ENCODE measurements at regions not wholly inside any gene's neighbourhood (a gene's known extent, or its start where the extent isn't known, plus 50 kb on each side); places are given as distances from the start of the nearest gene placed in this dataset.

GRCh38 chr4:38422850-38423249 lies 241.1 kb upstream of the KLF3 start:
- H3K9me3 Mint-ChIP-seq (ENCODE audit: unreplicated experiment), result no peaks in the 10 kb centered on the region
- DNase-seq (ENCODE audit: low spot score), result no peak
- H3K4me1 Mint-ChIP-seq (ENCODE audit: unreplicated experiment), result peaks cover 30% of the 10 kb centered on the region
- H3K36me3 Mint-ChIP-seq (ENCODE audit: low read depth, unreplicated experiment), result peaks cover 12% of the 10 kb centered on the region
- no peak for TF ChIP-seq CTCF (IDR thresholded peaks at IDR 0.05; ENCODE audit: unreplicated experiment)
- no peak overlapping the region for H3K4me3 Mint-ChIP-seq (ENCODE audit: unreplicated experiment)
- no peaks in the 10 kb centered on the region for H3K27me3 Mint-ChIP-seq (ENCODE audit: unreplicated experiment)
- H3K27ac Mint-ChIP-seq (ENCODE audit: unreplicated experiment), result no peak overlapping the region

GRCh38 chr4:38424151-38424871 lies 239.7 kb upstream of the KLF3 start:
- TF ChIP-seq CTCF (IDR thresholded peaks at IDR 0.05; ENCODE audit: unreplicated experiment), result no peak
- H3K27ac Mint-ChIP-seq (ENCODE audit: unreplicated experiment), result peak overlapping the region; percentile 97
- peak; percentile 69 for DNase-seq (ENCODE audit: low spot score)

GRCh38 chr4:38426532-38426931 lies 237.5 kb upstream of the KLF3 start:
- no peaks in the 10 kb centered on the region for H3K27me3 Mint-ChIP-seq (ENCODE audit: unreplicated experiment)

More at GRCh38 chr4:38424151-38424871, 239.7 kb upstream of the KLF3 start:
- Mint-ChIP-seq H3K27me3 (ENCODE audit: unreplicated experiment) (no peaks in the 10 kb centered on the region), H3K36me3 (ENCODE audit: low read depth, unreplicated experiment) (peaks cover 7% of the 10 kb centered on the region), H3K9me3 (ENCODE audit: unreplicated experiment) (no peaks in the 10 kb centered on the region), H3K4me3 (ENCODE audit: unreplicated experiment) (no peak overlapping the region), H3K4me1 (ENCODE audit: unreplicated experiment) (peaks cover 39% of the 10 kb centered on the region)

GRCh38 chr4:38430841-38431240 lies 233.2 kb upstream of the KLF3 start:
- Mint-ChIP-seq H3K27me3 (ENCODE audit: unreplicated experiment) (no peaks in the 10 kb centered on the region), H3K4me1 (ENCODE audit: unreplicated experiment) (peaks cover 16% of the 10 kb centered on the region), H3K9me3 (ENCODE audit: unreplicated experiment) (no peaks in the 10 kb centered on the region), H3K4me3 (ENCODE audit: unreplicated experiment) (no peak overlapping the region), H3K36me3 (ENCODE audit: low read depth, unreplicated experiment) (peaks cover 15% of the 10 kb centered on the region), H3K27ac (ENCODE audit: unreplicated experiment) (no peak overlapping the region)
- no peak for TF ChIP-seq CTCF (IDR thresholded peaks at IDR 0.05; ENCODE audit: unreplicated experiment)
- DNase-seq (ENCODE audit: low spot score), result no peak

More at GRCh38 chr4:38426532-38426931, 237.5 kb upstream of the KLF3 start:
- Mint-ChIP-seq H3K27ac (ENCODE audit: unreplicated experiment) (no peak overlapping the region), H3K9me3 (ENCODE audit: unreplicated experiment) (no peaks in the 10 kb centered on the region), H3K4me1 (ENCODE audit: unreplicated experiment) (peaks cover 39% of the 10 kb centered on the region), H3K36me3 (ENCODE audit: low read depth, unreplicated experiment) (peaks cover 7% of the 10 kb centered on the region), H3K4me3 (ENCODE audit: unreplicated experiment) (no peak overlapping the region)
- DNase-seq (ENCODE audit: low spot score), result no peak
- TF ChIP-seq CTCF (IDR thresholded peaks at IDR 0.05; ENCODE audit: unreplicated experiment), result no peak

GRCh38 chr4:38442073-38442788 lies 221.8 kb upstream of the KLF3 start:
- no peak overlapping the region for H3K4me3 Mint-ChIP-seq (ENCODE audit: unreplicated experiment)
- no peak overlapping the region for H3K27ac Mint-ChIP-seq (ENCODE audit: unreplicated experiment)
- H3K27me3 Mint-ChIP-seq (ENCODE audit: unreplicated experiment), result no peaks in the 10 kb centered on the region
- no peaks in the 10 kb centered on the region for H3K4me1 Mint-ChIP-seq (ENCODE audit: unreplicated experiment)
- H3K36me3 Mint-ChIP-seq (ENCODE audit: low read depth, unreplicated experiment), result no peaks in the 10 kb centered on the region
- no peak for TF ChIP-seq CTCF (IDR thresholded peaks at IDR 0.05; ENCODE audit: unreplicated experiment)
- no peak for DNase-seq (ENCODE audit: low spot score)
- peaks cover 7% of the 10 kb centered on the region for H3K9me3 Mint-ChIP-seq (ENCODE audit: unreplicated experiment)
